ENCODE measurements at regions not wholly inside any gene's neighbourhood (a gene's known extent, or its start where the extent isn't known, plus 50 kb on each side); places are given as distances from the start of the nearest gene placed in this dataset.
A peak's percentile ranks its signal among the peaks of the same experiment; 100 is the strongest.

DNA sequence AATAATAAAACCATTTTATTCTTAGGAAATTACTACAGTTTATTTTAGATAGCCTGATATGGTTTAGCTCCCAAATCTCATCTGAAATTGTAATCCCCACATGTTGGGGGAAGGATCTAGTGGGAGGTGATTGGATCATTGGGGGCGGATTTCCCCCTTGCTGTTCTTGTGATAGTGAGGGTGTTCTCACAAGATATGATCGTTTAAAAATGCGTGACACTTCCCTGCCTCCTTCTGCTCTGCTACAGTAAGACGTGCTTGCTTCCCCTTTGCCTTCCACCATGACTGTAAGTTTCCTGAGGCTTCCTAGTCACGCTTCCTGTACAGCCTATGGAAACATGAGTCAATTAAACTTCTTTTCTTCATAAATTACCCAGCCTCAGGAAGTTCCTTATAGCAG lies 122.4 kb upstream of the FGF10 start:
- Histone ChIP-seq H3K4me3 (ENCODE audit: low read length) (no peak overlapping the region), H3K4me1 (ENCODE audit: control insufficient read depth, insufficient read depth, low read length) (peaks cover 12% of the 10 kb centered on the region), H3K9ac (ENCODE audit: extremely low read depth, low read length, poor library complexity, severe bottlenecking) (no peak overlapping the region), H3K27ac (ENCODE audit: low read depth, low read length) (no peak overlapping the region), H3K36me3 (ENCODE audit: control insufficient read depth, insufficient read depth, low read length) (no peaks in the 10 kb centered on the region), H3K27me3 (ENCODE audit: control insufficient read depth, insufficient read depth, low read length, poor library complexity, severe bottlenecking) (no peaks in the 10 kb centered on the region), H3K9me3 (ENCODE audit: control insufficient read depth, low read length) (no peaks in the 10 kb centered on the region)
- WGBS, 2 experiments (ENCODE audit: insufficient coverage in 1 of 2, insufficient read length in 1 of 2): 48 to 57% methylated on average over 4 to 5 of the region's 5 CpGs
- TF ChIP-seq, protein P1, sequence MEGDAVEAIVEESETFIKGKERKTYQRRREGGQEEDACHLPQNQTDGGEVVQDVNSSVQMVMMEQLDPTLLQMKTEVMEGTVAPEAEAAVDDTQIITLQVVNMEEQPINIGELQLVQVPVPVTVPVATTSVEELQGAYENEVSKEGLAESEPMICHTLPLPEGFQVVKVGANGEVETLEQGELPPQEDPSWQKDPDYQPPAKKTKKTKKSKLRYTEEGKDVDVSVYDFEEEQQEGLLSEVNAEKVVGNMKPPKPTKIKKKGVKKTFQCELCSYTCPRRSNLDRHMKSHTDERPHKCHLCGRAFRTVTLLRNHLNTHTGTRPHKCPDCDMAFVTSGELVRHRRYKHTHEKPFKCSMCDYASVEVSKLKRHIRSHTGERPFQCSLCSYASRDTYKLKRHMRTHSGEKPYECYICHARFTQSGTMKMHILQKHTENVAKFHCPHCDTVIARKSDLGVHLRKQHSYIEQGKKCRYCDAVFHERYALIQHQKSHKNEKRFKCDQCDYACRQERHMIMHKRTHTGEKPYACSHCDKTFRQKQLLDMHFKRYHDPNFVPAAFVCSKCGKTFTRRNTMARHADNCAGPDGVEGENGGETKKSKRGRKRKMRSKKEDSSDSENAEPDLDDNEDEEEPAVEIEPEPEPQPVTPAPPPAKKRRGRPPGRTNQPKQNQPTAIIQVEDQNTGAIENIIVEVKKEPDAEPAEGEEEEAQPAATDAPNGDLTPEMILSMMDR (conservative IDR thresholded peaks at IDR 0.05): no peak
- Mint-ChIP-seq H3K27ac (no peak overlapping the region), H3K27me3 (ENCODE audit: insufficient read depth) (no peaks in the 10 kb centered on the region), H3K9me3 (no peaks in the 10 kb centered on the region), H3K4me1 (peaks cover 51% of the 10 kb centered on the region), H3K4me3 (no peak overlapping the region), H3K36me3 (ENCODE audit: low read depth) (no peaks in the 10 kb centered on the region)
- DNase-seq: peak; percentile 49

DNA sequence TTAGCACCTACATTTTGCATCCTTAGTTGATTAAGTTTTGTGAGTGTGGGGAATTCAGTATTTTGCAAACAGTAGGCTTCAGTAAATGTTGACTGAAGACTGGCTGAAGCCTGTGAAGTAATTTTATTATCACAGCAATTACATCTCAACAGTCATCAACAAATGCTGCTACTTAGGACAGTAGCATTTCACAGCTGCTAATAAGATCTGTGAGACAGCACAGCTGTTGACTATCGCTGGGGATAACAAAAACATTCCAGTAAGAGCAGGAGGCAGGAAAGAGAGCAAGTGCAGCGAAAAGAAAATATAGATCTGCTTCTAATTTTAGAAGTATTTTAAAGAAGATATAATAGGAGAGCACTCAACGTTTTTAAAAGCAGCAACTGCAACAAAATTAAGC lies 117.3 kb upstream of the FGF10 start:
- DNase-seq: no peak
- Mint-ChIP-seq H3K27ac (peak overlapping the region; percentile 83), H3K9me3 (peaks cover 2% of the 10 kb centered on the region), H3K4me3 (no peak overlapping the region), H3K27me3 (ENCODE audit: insufficient read depth) (no peaks in the 10 kb centered on the region), H3K36me3 (ENCODE audit: low read depth) (no peaks in the 10 kb centered on the region), H3K4me1 (peaks cover 54% of the 10 kb centered on the region)
- 21% methylated on average over 2 of the region's 3 CpGs; no CpG with 5 or more reads in 1 of the 2 experiments for WGBS, 2 experiments (ENCODE audit: insufficient coverage in 1 of 2, insufficient read length in 1 of 2)
- TF ChIP-seq, protein P1 (conservative IDR thresholded peaks at IDR 0.05): no peak
- Histone ChIP-seq H3K27ac (ENCODE audit: low read depth, low read length) (no peak overlapping the region), H3K4me3 (ENCODE audit: low read length) (peak overlapping the region; percentile 41), H3K9me3 (ENCODE audit: control insufficient read depth, low read length) (peaks cover 12% of the 10 kb centered on the region), H3K9ac (ENCODE audit: extremely low read depth, low read length, poor library complexity, severe bottlenecking) (no peak overlapping the region), H3K4me1 (ENCODE audit: control insufficient read depth, insufficient read depth, low read length) (peaks cover 26% of the 10 kb centered on the region), H3K27me3 (ENCODE audit: control insufficient read depth, insufficient read depth, low read length, poor library complexity, severe bottlenecking) (no peaks in the 10 kb centered on the region), H3K36me3 (ENCODE audit: control insufficient read depth, insufficient read depth, low read length) (no peaks in the 10 kb centered on the region)

DNA sequence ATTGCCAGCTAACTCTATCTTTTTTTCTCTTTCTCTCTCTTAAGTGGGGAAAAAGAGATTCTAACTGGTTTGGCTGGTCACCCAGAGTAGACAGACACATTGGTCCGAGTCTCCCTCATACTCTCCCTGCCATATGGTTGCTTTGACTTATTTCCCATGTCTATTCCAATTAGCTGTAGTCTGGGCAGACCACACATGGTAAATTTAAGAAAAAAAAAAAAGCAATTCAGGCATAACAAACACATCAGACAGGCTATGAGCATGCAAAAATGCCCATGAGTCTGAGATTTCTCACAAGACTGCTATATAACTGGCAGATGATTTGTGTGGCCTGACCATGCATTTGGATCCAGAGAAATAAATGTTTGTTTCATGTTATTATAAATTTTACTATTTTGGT lies 110.2 kb upstream of the FGF10 start:
- Mint-ChIP-seq H3K4me3 (no peak overlapping the region), H3K27ac (no peak overlapping the region), H3K4me1 (peaks cover 39% of the 10 kb centered on the region), H3K36me3 (ENCODE audit: low read depth) (peaks cover 1% of the 10 kb centered on the region), H3K27me3 (ENCODE audit: insufficient read depth) (no peaks in the 10 kb centered on the region), H3K9me3 (peaks cover 2% of the 10 kb centered on the region)
- TF ChIP-seq, protein P1 (conservative IDR thresholded peaks at IDR 0.05): no peak
- H3K9me3 ChIP-seq (ENCODE audit: control insufficient read depth, low read length): peaks cover 12% of the 10 kb centered on the region
- H3K4me1 ChIP-seq (ENCODE audit: control insufficient read depth, insufficient read depth, low read length): peaks cover 14% of the 10 kb centered on the region
- no peak overlapping the region for H3K9ac ChIP-seq (ENCODE audit: extremely low read depth, low read length, poor library complexity, severe bottlenecking)
- H3K27ac ChIP-seq (ENCODE audit: low read depth, low read length): no peak overlapping the region
- no peaks in the 10 kb centered on the region for H3K36me3 ChIP-seq (ENCODE audit: control insufficient read depth, insufficient read depth, low read length)
- WGBS, 2 experiments (ENCODE audit: insufficient coverage in 1 of 2, insufficient read length in 1 of 2): 100% methylated on average over 1 of the region's 1 CpG; no CpG with 5 or more reads in 1 of the 2 experiments
- H3K27me3 ChIP-seq (ENCODE audit: control insufficient read depth, insufficient read depth, low read length, poor library complexity, severe bottlenecking): no peaks in the 10 kb centered on the region
- no peak overlapping the region for H3K4me3 ChIP-seq (ENCODE audit: low read length)
- no peak for DNase-seq
